HG02571 (cell line): ENCODE measurements at regions not wholly inside any gene's neighbourhood (a gene's known extent, or its start where the extent isn't known, plus 50 kb on each side); places are given as distances from the start of the nearest gene placed in this dataset.

ENCODE experiments used
- ATAC-seq: cut with Tn5 transposase; IDR thresholded peaks from one replicate; pipeline ENCODE4 v1.9.1; 2021; ENCODE audit warnings: mild to moderate bottlenecking, moderate library complexity; ENCODE audit not compliant: unreplicated experiment

DNA sequence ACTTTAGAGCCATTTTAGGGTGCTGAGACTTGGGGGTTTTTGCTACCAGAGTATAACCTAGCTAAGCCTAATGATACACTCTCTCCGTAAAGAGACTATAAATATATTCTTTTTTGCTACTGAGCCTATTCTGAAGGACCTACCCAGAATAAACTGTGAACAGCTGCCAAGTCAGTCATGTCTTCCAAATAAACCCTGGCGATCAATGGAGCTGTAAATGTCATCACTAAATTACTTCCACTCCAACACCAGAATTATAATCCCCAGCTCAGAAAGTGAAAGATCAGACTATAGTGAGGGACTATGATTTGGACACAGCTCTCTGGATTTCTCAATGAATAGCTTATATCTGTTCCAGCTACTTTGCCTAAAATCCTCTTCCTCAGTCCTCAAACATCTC, 178.9 kb downstream of the METTL4 start:
- no peak for ATAC-seq

GRCh38 chr18:2394684-2395083, 176.6 kb downstream of the METTL4 start:
- no peak for ATAC-seq

DNA sequence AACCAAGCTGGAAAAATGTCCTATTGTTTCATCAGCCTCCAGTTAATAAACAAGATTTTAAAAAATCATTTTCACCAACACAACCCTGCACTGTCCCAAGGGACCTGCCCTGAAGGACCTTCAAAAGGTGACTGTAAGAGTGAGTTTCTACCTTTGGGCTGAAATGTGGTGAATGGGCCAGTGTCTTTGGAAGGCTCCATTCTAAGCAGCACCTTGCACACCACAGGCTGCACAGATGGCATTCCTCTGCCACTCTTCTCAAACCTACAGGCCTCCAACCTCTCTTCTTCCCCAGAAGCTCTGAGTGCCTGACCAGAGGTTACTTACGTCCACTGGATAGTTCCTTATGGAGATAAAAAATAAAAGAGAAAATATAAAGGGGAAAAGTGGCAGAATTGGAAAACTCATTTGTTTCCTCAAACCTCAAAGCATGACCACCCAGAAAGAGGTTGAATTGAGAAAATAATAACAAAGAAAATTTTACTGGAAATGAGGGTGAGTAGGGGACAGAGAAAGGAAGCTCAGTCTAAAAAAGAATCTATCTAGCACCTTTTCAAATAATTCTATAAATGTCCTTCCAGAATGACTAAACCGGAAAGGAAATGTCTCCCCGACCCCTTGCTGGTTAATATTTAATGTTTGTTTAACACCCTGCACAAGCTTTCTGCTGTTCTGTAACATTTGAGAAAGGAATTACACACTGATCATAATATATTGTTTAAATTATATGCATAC, 175.7 kb downstream of the METTL4 start:
- peak; percentile 69 for ATAC-seq

DNA sequence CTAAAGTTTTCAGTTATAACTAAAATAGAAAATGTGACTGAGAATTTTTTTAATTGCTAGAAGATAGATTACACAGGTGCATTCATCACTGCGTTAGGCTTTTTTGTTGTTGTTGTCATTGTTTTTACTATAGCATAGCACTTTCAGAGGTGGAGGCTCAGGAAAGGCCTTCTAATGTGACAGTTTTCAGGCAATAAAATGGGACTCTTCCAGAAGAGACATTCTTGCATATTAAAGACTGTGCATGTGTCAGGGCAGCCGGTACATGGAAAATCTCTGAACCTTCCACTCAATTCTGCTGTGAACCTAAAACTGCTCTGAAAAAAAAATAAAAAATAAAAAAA, 175.2 kb downstream of the METTL4 start:
- peak; percentile 14 for ATAC-seq

- no peak for ATAC-seq
Observed at GRCh38 chr18:2400701-2401196, 170.6 kb downstream of the METTL4 start.

DNA sequence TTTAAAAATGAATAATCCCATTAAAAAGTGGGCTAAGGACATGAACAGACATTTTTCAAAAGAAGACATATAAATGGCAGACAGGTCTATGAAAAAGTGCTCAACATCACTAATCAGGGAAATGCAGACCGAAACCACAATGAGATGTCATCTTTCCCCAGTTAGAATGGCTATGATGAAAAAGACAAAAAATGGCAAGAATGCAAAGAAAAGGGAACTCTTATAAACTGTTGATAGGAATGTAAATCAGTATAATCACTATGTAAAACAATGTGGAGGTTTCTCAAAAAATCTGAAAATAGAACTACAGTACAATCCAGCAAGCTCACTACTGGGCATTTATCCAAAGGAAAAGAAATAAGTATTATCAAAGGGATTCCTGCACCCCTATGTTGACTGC, 169.2 kb downstream of the METTL4 start:
- ATAC-seq, result no peak

- no peak for ATAC-seq
Observed at GRCh38 chr18:2406544-2406943, 164.8 kb downstream of the METTL4 start.

GRCh38 chr18:2407961-2408360, 163.3 kb downstream of the METTL4 start:
- no peak for ATAC-seq

- ATAC-seq, result no peak
Observed at GRCh38 chr18:2409906-2410305, 161.4 kb downstream of the METTL4 start.

DNA sequence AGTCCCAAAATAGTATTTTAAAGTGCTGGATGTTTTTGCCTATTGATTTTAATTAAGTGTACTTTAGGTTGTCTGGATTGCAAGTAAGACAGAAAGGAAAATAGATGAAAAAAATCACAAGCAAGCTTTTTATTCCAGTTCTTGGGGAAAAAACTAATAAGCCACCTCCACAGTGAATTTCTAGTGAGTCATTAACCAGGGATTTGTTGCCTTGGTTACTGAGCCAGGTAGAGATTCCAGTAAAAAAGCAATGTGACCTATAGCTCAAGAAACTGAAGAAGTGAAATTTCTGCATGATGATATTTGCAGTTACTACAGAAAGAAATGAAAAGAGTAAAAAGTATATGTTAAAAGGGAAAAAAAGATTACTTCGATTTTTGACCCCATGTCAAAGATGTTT, 160.6 kb downstream of the METTL4 start:
- ATAC-seq, result no peak

GRCh38 chr18:2411381-2411960, 159.8 kb downstream of the METTL4 start:
- no peak for ATAC-seq

- no peak for ATAC-seq
Observed at GRCh38 chr18:2412281-2412680, 159.0 kb downstream of the METTL4 start.

DNA sequence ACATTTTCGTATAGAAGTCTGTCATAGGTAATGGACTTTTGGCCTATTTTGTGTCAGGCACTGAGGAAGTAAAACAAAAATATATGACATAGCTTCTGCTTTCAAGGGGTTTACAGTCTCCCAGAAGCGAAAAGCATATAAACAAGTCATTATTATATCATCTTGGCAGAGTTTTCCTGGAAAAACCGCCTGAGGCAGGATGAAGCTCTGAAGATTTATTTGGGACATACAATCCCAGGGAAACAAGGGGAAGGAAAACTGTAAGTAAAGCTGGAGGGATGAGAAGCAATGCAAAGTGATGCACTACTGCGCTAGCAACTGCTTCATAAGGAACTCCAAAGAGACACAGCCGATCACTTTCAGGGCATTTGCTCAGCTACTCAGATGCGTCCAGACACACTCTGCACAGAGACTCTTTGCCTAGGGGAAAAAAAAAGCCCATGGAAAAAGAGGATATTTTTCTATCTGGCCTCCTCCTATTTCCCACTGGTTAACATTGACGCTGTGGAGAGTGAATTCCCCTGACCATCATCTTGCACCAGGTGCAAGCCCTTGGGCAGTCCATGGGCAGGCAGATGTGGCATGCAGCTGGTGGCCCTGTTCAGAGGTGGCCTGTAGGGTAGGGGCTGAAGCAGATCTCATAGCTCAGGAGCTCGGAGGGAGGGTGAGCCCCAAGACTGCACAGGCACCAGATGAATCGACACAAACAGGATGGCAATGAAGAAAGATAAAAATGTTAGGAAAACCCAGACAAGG, 158.1 kb downstream of the METTL4 start:
- ATAC-seq, result no peak

DNA sequence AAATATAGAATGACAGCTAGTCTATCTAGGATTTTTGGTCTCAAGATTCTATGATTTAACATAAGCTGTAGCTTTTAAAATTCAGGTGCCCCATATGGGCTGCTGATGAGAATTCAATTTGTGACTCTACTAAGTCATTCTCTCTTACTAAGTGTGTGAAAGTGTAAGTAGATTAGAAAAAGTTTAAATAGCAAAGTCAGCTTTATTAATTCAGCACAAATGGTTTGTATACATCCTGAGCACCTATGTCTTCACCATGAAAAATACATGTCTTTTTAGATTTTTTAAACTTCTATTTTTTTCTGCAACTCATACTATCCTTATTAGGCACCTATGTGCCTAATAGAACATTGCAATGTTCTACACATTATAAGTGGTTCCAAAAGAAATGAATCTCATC, 157.1 kb downstream of the METTL4 start:
- ATAC-seq, result no peak

DNA sequence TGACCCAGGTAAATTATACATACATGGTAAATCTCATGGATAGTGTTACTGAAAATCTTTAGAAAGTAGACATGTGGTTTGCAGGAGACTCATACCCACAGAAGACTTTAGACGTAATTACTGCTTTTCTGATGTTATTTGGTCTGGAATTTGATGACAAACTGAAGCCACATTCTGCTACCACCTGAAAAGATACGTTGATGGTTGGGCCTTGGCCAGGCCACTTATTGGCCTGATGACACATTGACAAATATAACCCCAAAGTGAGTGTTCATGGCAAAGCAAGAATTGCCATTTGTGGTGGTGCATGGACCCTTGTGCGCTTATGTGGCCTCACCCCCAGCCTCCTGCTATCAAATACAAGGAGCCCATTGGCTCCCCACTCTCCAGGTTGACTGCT, 155.6 kb downstream of the METTL4 start:
- ATAC-seq, result no peak

DNA sequence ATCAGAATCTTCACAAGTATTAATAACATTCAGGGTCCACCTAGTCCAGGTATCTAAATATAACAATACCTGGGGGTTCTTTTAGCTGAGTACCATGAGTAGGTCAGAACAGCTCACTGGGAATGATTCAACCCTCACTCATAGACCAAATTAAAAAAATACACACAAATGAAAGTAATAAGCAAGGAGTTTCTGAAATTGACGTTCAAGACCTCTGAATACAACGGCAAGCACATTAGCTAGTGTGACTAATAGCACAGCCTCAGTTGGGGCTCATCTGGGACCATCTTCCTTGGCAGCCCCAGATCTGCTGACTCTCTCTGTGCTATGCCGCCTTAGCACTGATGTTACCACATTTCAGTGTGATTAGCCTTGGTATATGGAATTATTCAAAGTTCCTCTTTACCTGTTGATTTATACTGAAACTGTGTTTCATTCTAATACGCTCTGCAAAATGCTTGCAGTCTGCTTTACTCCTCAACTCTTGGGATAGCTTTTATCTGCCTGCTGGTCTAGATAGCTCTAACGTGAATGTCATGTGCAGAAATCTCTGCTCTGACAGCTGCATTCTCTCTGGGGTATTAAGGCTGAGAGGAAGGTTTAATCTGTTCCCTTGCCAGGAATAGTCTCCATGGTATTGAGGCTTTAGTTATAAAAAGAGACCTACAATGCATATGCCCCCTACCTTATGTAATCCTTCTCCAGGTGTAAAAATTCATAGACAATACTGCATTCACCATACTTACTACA, 153.3 kb downstream of the METTL4 start:
- ATAC-seq, result no peak

DNA sequence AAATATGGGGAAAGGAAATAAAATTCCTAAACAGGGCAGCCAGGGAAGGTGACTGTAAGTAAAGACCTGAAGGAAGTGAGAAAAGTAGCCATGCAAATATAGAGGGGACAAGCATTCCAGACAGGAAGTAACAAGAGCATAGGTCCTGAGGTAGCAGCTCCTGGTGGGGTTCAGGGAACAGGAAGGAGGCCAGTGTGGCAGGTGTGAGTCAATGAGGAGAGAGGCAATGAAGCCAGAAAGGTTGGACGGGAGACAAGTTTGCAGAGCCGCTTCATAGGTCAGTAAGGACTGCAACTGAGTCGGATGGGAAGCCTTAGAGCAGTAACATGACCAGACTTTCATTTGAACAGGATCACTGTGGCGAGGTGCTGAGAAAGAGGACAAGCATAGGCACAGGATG, 150.9 kb downstream of the METTL4 start:
- no peak for ATAC-seq

DNA sequence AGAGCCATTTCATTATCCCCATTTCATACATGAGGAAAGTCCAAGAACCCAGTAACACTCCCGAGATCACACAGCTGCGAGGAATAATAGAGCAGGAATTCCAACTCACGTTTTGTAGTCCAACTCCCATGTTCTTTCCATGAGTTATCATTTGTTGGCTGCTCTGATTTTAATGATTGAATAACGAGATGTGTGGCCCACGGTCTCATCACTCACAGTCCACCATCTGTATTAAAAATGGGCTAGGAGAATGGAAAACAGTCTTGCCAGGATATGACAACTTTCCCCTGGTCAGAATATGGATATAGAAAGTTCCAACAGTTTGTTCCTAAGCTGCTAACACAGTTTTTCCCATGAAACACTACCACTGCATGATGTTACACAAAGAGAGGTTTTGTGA, 147.5 kb downstream of the METTL4 start:
- ATAC-seq, result no peak

GRCh38 chr18:2424420-2424819, 146.9 kb downstream of the METTL4 start:
- ATAC-seq, result no peak

GRCh38 chr18:2425426-2426317, 145.6 kb downstream of the METTL4 start:
- ATAC-seq, result no peak
